ENCODE measurements at regions not wholly inside any gene's neighbourhood (a gene's known extent, or its start where the extent isn't known, plus 50 kb on each side); places are given as distances from the start of the nearest gene placed in this dataset.
A peak's percentile ranks its signal among the peaks of the same experiment; 100 is the strongest.

- no peak for TF ChIP-seq MGA (IDR thresholded peaks at IDR 0.05)
- TF ChIP-seq U2AF1 (optimal IDR thresholded peaks at IDR 0.05; ENCODE audit: low read depth, low read length), result no peak
- TF ChIP-seq PTBP1 (IDR thresholded peaks at IDR 0.05; ENCODE audit: low read depth, low read length), result no peak
- no peak for TF ChIP-seq ZBTB1 (CRISPR knock-in tag; IDR thresholded peaks at IDR 0.05; ENCODE audit: borderline replicate concordance, low read depth)
- peak; percentile 81 for TF ChIP-seq DIDO1 (tag; IDR thresholded peaks at IDR 0.05; ENCODE audit: low read depth)
- no peak for TF ChIP-seq GTF3C2 (IDR thresholded peaks at IDR 0.05; ENCODE audit: borderline replicate concordance, extremely low read depth, insufficient read length)
- TF ChIP-seq CBFA2T2 (conservative IDR thresholded peaks at IDR 0.05), result no peak
- TF ChIP-seq MECOM (CRISPR knock-in tag; IDR thresholded peaks at IDR 0.05), result no peak
- no peak for TF ChIP-seq NONO (IDR thresholded peaks at IDR 0.05; ENCODE audit: low read depth in 2 of 2, low read length in 1 of 2)
- TF ChIP-seq HNRNPH1 (optimal IDR thresholded peaks at IDR 0.05; ENCODE audit: low read depth, low read length), result no peak
- no peak for TF ChIP-seq ZNF436 (CRISPR knock-in tag; IDR thresholded peaks at IDR 0.05)
- no peak for TF ChIP-seq ZNF133 (CRISPR knock-in tag; IDR thresholded peaks at IDR 0.05)
- no peak for TF ChIP-seq ZNF253 (CRISPR knock-in tag; conservative IDR thresholded peaks at IDR 0.05)
These were observed 115.1 kb upstream of the TOP1 start (continued) for GRCh38 chr20:40913224-40914185.

All from K562 (cell line).